ENCODE measurements at regions not wholly inside any gene's neighbourhood (a gene's known extent, or its start where the extent isn't known, plus 50 kb on each side); places are given as distances from the start of the nearest gene placed in this dataset.
"Not testable (repeated sequence)": the region's sequence is repeated elsewhere in the genome, so short reads cannot be mapped to it uniquely, and the experiment has no call there.

GRCh38 chr5:10017786-10018185 lies 231.9 kb downstream of the ATPSCKMT start:
- no peak for DNase-seq (ENCODE audit: low spot score)

- not testable (repeated sequence) for DNase-seq (ENCODE audit: low spot score)
These were observed 233.1 kb downstream of the ATPSCKMT start for GRCh38 chr5:10016559-10016958.

GRCh38 chr5:10015681-10016080 lies 234.0 kb downstream of the ATPSCKMT start:
- not testable (repeated sequence) for DNase-seq (ENCODE audit: low spot score)

- peak; percentile 14 for DNase-seq (ENCODE audit: low spot score)
These were observed 239.9 kb downstream of the ATPSCKMT start for GRCh38 chr5:10009802-10010201.

GRCh38 chr5:9987101-9987500 lies 262.6 kb downstream of the ATPSCKMT start:
- DNase-seq (ENCODE audit: low spot score): no peak

GRCh38 chr5:9977070-9977469 lies 272.6 kb downstream of the ATPSCKMT start:
- DNase-seq (ENCODE audit: low spot score): no peak

- no peak for DNase-seq (ENCODE audit: low spot score)
These were observed 273.1 kb downstream of the ATPSCKMT start for GRCh38 chr5:9976621-9977020.

- no peak for DNase-seq (ENCODE audit: low spot score)
These were observed 277.6 kb downstream of the ATPSCKMT start for GRCh38 chr5:9972059-9972458.

- DNase-seq (ENCODE audit: low spot score): no peak
These were observed 278.4 kb downstream of the ATPSCKMT start for GRCh38 chr5:9971301-9971700.

- DNase-seq (ENCODE audit: low spot score): no peak
These were observed 290.8 kb downstream of the ATPSCKMT start for GRCh38 chr5:9958914-9959313.

GRCh38 chr5:9957214-9957613 lies 292.5 kb downstream of the ATPSCKMT start:
- no peak for DNase-seq (ENCODE audit: low spot score)

- no peak for DNase-seq (ENCODE audit: low spot score)
These were observed 293.0 kb downstream of the ATPSCKMT start for GRCh38 chr5:9956725-9957124.

- no peak for DNase-seq (ENCODE audit: low spot score)
These were observed 294.1 kb downstream of the ATPSCKMT start for GRCh38 chr5:9955586-9955985.

GRCh38 chr5:9954869-9955268 lies 294.8 kb downstream of the ATPSCKMT start:
- DNase-seq (ENCODE audit: low spot score): no peak

- no peak for DNase-seq (ENCODE audit: low spot score)
These were observed 296.0 kb downstream of the ATPSCKMT start for GRCh38 chr5:9953691-9954090.

- DNase-seq (ENCODE audit: low spot score): no peak
These were observed 297.7 kb downstream of the ATPSCKMT start for GRCh38 chr5:9951865-9952516.

GRCh38 chr5:9947944-9948343 lies 301.7 kb downstream of the ATPSCKMT start:
- DNase-seq (ENCODE audit: low spot score): no peak

GRCh38 chr5:9947225-9947714 lies 302.4 kb downstream of the ATPSCKMT start:
- DNase-seq (ENCODE audit: low spot score): no peak

GRCh38 chr5:9932770-9933169 lies 302.6 kb upstream of the TAS2R1 start:
- DNase-seq (ENCODE audit: low spot score): peak; percentile 2

- no peak for DNase-seq (ENCODE audit: low spot score)
These were observed 300.0 kb upstream of the TAS2R1 start for GRCh38 chr5:9930156-9930555.

GRCh38 chr5:9928326-9928725 lies 298.2 kb upstream of the TAS2R1 start:
- DNase-seq (ENCODE audit: low spot score): no peak

- no peak for DNase-seq (ENCODE audit: low spot score)
These were observed 297.4 kb upstream of the TAS2R1 start for GRCh38 chr5:9927521-9927997.

- DNase-seq (ENCODE audit: low spot score): no peak
These were observed 297.0 kb upstream of the TAS2R1 start for GRCh38 chr5:9927106-9927505.

GRCh38 chr5:9924614-9925013 lies 294.5 kb upstream of the TAS2R1 start:
- peak; percentile 86 for DNase-seq (ENCODE audit: low spot score)
